SK-N-SH (cell line): ENCODE measurements at regions not wholly inside any gene's neighbourhood (a gene's known extent, or its start where the extent isn't known, plus 50 kb on each side); places are given as distances from the start of the nearest gene placed in this dataset.

Source experiments
- CTCF ChIA-PET: fragments of 300-600, 350-600 bp; formaldehyde crosslinking; extraction: SDS; loops from one replicate; lab custom pipeline; 2021; lab: Yijun Ruan, JAX
- POLR2A ChIA-PET: fragments of 350-600 bp; sonication (Branson Sonifier 250); formaldehyde crosslinking; extraction: SDS; loops from one replicate; lab custom pipeline; 2020; ENCODE audit warnings: antibody characterized with exemption, inconsistent platforms; lab: Yijun Ruan, JAX
- DNase-seq: peaks from one replicate; pipeline ENCODE4 v3.0.0; 2012
- H2AFZ ChIP-seq: fragments of 200-600 bp; sonication (generic); 2 replicates; pipeline ENCODE4 v1.8.1; 2016; ENCODE audit warnings: antibody characterized with exemption, mild to moderate bottlenecking, low read depth
- H3F3A ChIP-seq: fragments of 200-600 bp; sonication (generic); replicated peaks from 2 replicates; pipeline ENCODE3; 2016; ENCODE audit warnings: antibody characterized with exemption, mild to moderate bottlenecking; ENCODE audit not compliant: insufficient read depth
- H3K27ac ChIP-seq, 2 experiments: fragments of 200-500 bp in 1 of 2; fragments of 200-600 bp in 1 of 2; sonication (Bioruptor generic) in 1 of 2; sonication (generic), shearing (Covaris generic) in 1 of 2; 2 replicates each; pipeline versions ENCODE4 v1.5.1 to v1.6.1; 2014 to 2016; ENCODE audit warnings: low read depth in 2 of 2, inconsistent platforms in 1 of 2, low read length in 1 of 2, mild to moderate bottlenecking in 1 of 2, mixed read lengths in 1 of 2
- H3K27me3 ChIP-seq: fragments of 200-600 bp; sonication (generic), shearing (Covaris generic); 2 replicates; pipeline ENCODE4 v1.6.1; 2016; ENCODE audit warnings: mixed run types; ENCODE audit not compliant: insufficient read depth
- H3K36me3 ChIP-seq, 2 experiments: fragments of 200-500 bp in 1 of 2; fragments of 200-600 bp in 1 of 2; sonication (Bioruptor generic) in 1 of 2; sonication (generic) in 1 of 2; replicated peaks in 1 of 2; 2 replicates each; pipeline versions ENCODE3 to v1.5.1; 2014 to 2016; ENCODE audit warnings: low read length in 1 of 2, mild to moderate bottlenecking in 1 of 2; ENCODE audit not compliant: insufficient read depth in 2 of 2, control insufficient read depth in 1 of 2
- H3K4me1 ChIP-seq, 2 experiments: fragments of 200-500 bp in 1 of 2; fragments of 200-600 bp in 1 of 2; sonication (Bioruptor generic) in 1 of 2; sonication (generic), shearing (Covaris generic) in 1 of 2; 2 replicates each; pipeline versions ENCODE4 v1.5.1 to v1.6.1; 2014 to 2016; ENCODE audit warnings: low read depth in 1 of 2, low read length in 1 of 2, mixed run types in 1 of 2; ENCODE audit not compliant: insufficient read depth in 2 of 2, control insufficient read depth in 1 of 2
- H3K4me2 ChIP-seq: fragments of 200-600 bp; sonication (generic), shearing (Covaris generic); 2 replicates; pipeline ENCODE4 v1.6.1; 2017; ENCODE audit warnings: mixed run types
- H3K4me3 ChIP-seq, 2 experiments: fragments of 200-500 bp in 1 of 2; fragments of 200-600 bp in 1 of 2; sonication (Bioruptor generic) in 1 of 2; sonication (generic), shearing (Covaris generic) in 1 of 2; 2 replicates each; pipeline versions ENCODE4 v1.5.1 to v1.8.1; 2014 to 2016; ENCODE audit warnings: low read depth in 2 of 2, inconsistent platforms in 1 of 2, low read length in 1 of 2, mild to moderate bottlenecking in 1 of 2, mixed read lengths in 1 of 2, moderate library complexity in 1 of 2
- H3K79me2 ChIP-seq: fragments of 200-600 bp; sonication (generic); 2 replicates; pipeline ENCODE4 v1.8.1; 2017; ENCODE audit warnings: mild to moderate bottlenecking; ENCODE audit not compliant: insufficient read depth
- H3K9ac ChIP-seq: fragments of 200-600 bp; sonication (generic); 2 replicates; pipeline ENCODE4 v1.6.1; 2017; ENCODE audit warnings: mixed run types
- H3K9me2 ChIP-seq: fragments of 200-600 bp; sonication (generic); 2 replicates; pipeline ENCODE4 v1.6.1; 2017; ENCODE audit warnings: mixed run types
- H3K9me3 ChIP-seq: fragments of 200-600 bp; sonication (generic); 2 replicates; pipeline ENCODE4 v1.6.1; 2017; ENCODE audit warnings: mixed run types, mild to moderate bottlenecking, moderate library complexity
- H4K20me1 ChIP-seq: fragments of 200-600 bp; sonication (generic); 2 replicates; pipeline ENCODE4 v1.6.1; 2017; ENCODE audit warnings: mild to moderate bottlenecking, mixed run types; ENCODE audit not compliant: insufficient read depth
- ELF1 ChIP-seq: IDR thresholded peaks from 2 replicates; pipeline ENCODE4 v1.4.0; 2012
- FOSL2 ChIP-seq: IDR thresholded peaks from 2 replicates; pipeline ENCODE4 v1.4.0; 2012; ENCODE audit warnings: low read depth, mild to moderate bottlenecking, moderate library complexity, borderline replicate concordance
- MEF2A ChIP-seq: IDR thresholded peaks from 2 replicates; pipeline ENCODE4 v1.4.0; 2012; ENCODE audit warnings: low read depth, borderline replicate concordance
- NFIC ChIP-seq: IDR thresholded peaks from 2 replicates; pipeline ENCODE4 v1.4.0; 2012; ENCODE audit warnings: borderline replicate concordance
- POLR2AphosphoS5 ChIP-seq: IDR thresholded peaks from 2 replicates; pipeline ENCODE4 v1.6.1; 2012; ENCODE audit warnings: low read depth, low read length
- SMC3 ChIP-seq: IDR thresholded peaks from 2 replicates; pipeline ENCODE4 v1.6.1; 2012; ENCODE audit warnings: low read depth, low read length, improper control_type of control experiment
- TAF1 ChIP-seq: IDR thresholded peaks from 2 replicates; pipeline ENCODE4 v1.6.1; 2012; ENCODE audit warnings: low read depth, mild to moderate bottlenecking, low read length, moderate library complexity, borderline replicate concordance
- YY1 ChIP-seq: IDR thresholded peaks from 2 replicates; pipeline ENCODE4 v1.4.0; 2012; ENCODE audit warnings: low read depth, mild to moderate bottlenecking
- WGBS: methylation state at CpG from one replicate; pipeline ENCODE4 v1.1.6; 2017; ENCODE audit warnings: low lambda C conversion rate; 5-methylcytosine and 5-hydroxymethylcytosine counted together
- TF ChIP-seq, protein P1 (sequence below): IDR thresholded peaks from 2 replicates; pipeline ENCODE4 v1.4.0; 2012; ENCODE audit warnings: low read depth

DNA sequence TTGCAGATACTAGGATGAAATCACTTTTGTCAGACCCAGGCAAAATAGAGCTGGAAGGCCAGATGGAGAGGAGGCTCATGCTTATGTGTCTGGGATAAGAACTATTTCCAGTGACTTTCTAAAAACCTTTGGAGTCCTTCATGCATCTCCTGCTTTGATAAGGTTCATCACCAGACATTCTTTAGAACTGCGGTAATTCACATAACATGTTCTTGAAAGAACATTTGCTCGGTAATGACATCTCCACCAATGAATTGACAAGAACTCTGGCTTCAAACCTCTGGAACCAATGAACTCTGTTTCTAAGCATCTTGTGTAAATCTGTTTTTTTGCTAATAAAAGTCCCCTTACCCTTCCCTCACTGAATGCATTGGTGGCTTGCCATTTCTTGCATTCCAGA lies 112.0 kb upstream of the KL start:
- Histone ChIP-seq H3K9me2 (no peaks in the 10 kb centered on the region), H4K20me1 (no peaks in the 10 kb centered on the region), H3F3A (no peaks in the 10 kb centered on the region), H3K36me3 (no peaks in the 10 kb centered on the region), H2AFZ (no peak overlapping the region), H3K27ac (no peak overlapping the region), H3K9me3 (no peaks in the 10 kb centered on the region), H3K4me1 (peaks cover 2 to 8% of the 10 kb centered on the region in 2 experiments; a peak in 2 of 4 replicates), H3K4me3 (no peak overlapping the region), H3K4me2 (no peak overlapping the region), H3K79me2 (no peaks in the 10 kb centered on the region), H3K9ac (no peak overlapping the region), H3K27me3 (no peaks in the 10 kb centered on the region)
- POLR2A ChIA-PET = no interaction called here
- 91% methylated on average over 2 of the region's 2 CpGs for WGBS
- TF ChIP-seq MEF2A (no peak), YY1 (no peak), ELF1 (no peak)
- TF ChIP-seq, protein P1, sequence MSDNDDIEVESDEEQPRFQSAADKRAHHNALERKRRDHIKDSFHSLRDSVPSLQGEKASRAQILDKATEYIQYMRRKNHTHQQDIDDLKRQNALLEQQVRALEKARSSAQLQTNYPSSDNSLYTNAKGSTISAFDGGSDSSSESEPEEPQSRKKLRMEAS = no peak
- CTCF ChIA-PET = no interaction called here
- DNase-seq = no peak

DNA sequence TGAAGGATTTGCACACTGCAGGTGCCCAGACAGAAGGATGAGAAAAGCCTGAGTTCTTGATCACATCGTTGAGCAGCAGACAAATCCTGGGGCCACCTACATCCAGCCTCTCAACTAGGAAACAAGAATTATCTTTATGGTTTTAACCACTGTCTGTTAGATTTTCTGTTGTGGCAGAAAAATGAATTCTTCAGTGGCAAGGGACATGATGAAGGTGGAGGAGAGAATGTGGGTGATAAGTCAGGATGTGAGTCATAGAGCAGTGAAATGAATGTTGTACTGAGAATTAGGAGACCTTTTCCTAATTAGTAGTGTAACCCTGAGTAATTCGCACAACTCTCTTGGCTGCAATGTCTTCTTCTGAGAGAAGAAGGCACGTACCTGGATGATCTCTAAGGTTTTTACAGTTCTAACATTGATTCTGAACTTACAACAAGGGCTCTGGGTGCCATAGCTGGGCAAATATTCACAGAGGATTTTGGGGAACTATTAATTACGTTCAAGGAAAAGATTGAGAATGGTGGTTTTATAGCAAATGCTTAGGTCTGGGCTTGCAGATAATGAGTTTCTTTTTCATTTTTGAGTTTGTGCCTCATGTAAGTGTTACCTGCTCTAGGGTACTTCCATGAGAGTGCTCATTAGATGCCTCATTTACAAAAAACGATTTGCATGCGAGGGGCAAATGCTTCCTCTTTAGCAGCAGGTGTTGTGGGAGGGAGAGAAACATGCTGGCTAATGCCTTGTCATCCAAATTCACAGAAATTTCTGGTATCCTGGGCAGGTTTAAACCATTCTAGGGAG lies 111.0 kb upstream of the KL start:
- no peak overlapping the region for H3K4me2 ChIP-seq
- CTCF ChIA-PET = interaction anchor here (1.0 kb wide), 1 partner anchor 10 kb away, joined by 3 read pairs; no protein-coding TSS in a partner anchor

DNA sequence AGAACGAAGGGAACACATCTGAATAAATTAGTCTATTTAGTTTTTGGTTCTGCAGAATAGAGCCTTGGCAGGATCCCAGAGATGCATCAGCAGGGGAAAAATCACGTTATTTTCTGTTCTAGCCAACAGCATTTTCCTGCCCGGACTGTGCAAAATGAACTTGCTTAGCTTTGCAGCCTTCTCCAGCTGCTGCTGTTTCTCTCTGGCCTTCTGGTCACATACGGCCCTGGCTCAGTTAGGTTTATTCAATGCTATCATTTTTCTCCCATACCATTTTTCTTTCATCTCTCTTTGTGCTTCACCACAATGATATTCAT lies 110.4 kb upstream of the KL start:
- Histone ChIP-seq H2AFZ (no peak overlapping the region), H3K27me3 (no peaks in the 10 kb centered on the region), H3K9me2 (no peaks in the 10 kb centered on the region), H3K36me3 (no peaks in the 10 kb centered on the region), H3K4me2 (no peak overlapping the region), H3K79me2 (no peaks in the 10 kb centered on the region), H3K4me3 (no peak overlapping the region), H3K9me3 (no peaks in the 10 kb centered on the region), H3K4me1 (peaks cover 2 to 8% of the 10 kb centered on the region in 2 experiments; a peak in 2 of 4 replicates), H3K27ac (no peak overlapping the region; a peak in 1 of 4 replicates), H3F3A (no peaks in the 10 kb centered on the region), H3K9ac (no peak overlapping the region), H4K20me1 (no peaks in the 10 kb centered on the region)
- 78% methylated on average over 4 of the region's 4 CpGs for WGBS
- ChIA-PET POLR2A (interaction anchor here (1.1 kb wide), 1 partner anchor 15 kb away, joined by 3 read pairs; no protein-coding TSS in a partner anchor), CTCF (interaction anchor here (1.0 kb wide), 1 partner anchor 11 kb away, joined by 3 read pairs; no protein-coding TSS in a partner anchor)
- TF ChIP-seq SMC3 (no peak), NFIC (no peak), TAF1 (no peak)
- DNase-seq = no peak

More for the DNA sequence above, 111.0 kb upstream of the KL start:
- POLR2A ChIA-PET = no interaction called here
- no peaks in the 10 kb centered on the region for H3F3A ChIP-seq
- no peaks in the 10 kb centered on the region for H3K79me2 ChIP-seq
- no peak overlapping the region for H3K9ac ChIP-seq
- no peak for DNase-seq
- no peaks in the 10 kb centered on the region for H3K9me3 ChIP-seq
- no peaks in the 10 kb centered on the region for H3K36me3 ChIP-seq
- no peaks in the 10 kb centered on the region for H4K20me1 ChIP-seq
- H3K4me3 ChIP-seq = no peak overlapping the region
- no peaks in the 10 kb centered on the region for H3K27me3 ChIP-seq
- WGBS = 75% methylated on average over 6 of the region's 6 CpGs
- H3K4me1 ChIP-seq = peaks cover 2 to 8% of the 10 kb centered on the region in 2 experiments; a peak in 2 of 4 replicates
- no peak overlapping the region; a peak in 1 of 4 replicates for H3K27ac ChIP-seq
- TF ChIP-seq FOSL2 (peak; percentile 14; the same call in 1 of the 2 replicates), POLR2AphosphoS5 (no peak)
- no peak overlapping the region for H2AFZ ChIP-seq
- no peaks in the 10 kb centered on the region for H3K9me2 ChIP-seq
